Upper lobe of left lung (tissue), 6 donors: ENCODE measurements at regions not wholly inside any gene's neighbourhood (a gene's known extent, or its start where the extent isn't known, plus 50 kb on each side); places are given as distances from the start of the nearest gene placed in this dataset.

Experiments used
- ATAC-seq, 2 donors: fragments of 200-7000 bp; cut with Tn5 transposase; one replicate each; pipeline ENCODE4 v1.9.1; 2022; ENCODE audit warnings: mild to moderate bottlenecking in 2 of 2, moderate library complexity in 2 of 2; ENCODE audit not compliant: low FRiP score in 2 of 2
- DNase-seq, 2 donors: peaks; one replicate each; pipeline ENCODE4 v3.0.0-alpha.2; 2019 to 2020
- H3K27ac ChIP-seq, 4 donors: fragments of 200-600 bp; sonication (generic); one replicate each; pipeline ENCODE4 v1.5.1; 2016 to 2019
- H3K27me3 ChIP-seq, 4 donors: fragments of 200-600 bp; sonication (generic); one replicate each; pipeline ENCODE4 v1.5.1; 2017 to 2019
- H3K36me3 ChIP-seq, 4 donors: fragments of 200-600 bp; sonication (generic); one replicate each; pipeline ENCODE4 v1.5.1; 2016 to 2019
- H3K4me1 ChIP-seq, 4 donors: fragments of 200-600 bp; sonication (generic); one replicate each; pipeline ENCODE4 v1.5.1; 2018 to 2019
- H3K4me3 ChIP-seq, 4 donors: fragments of 200-600 bp; sonication (generic); one replicate each; pipeline ENCODE4 v1.5.1; 2017 to 2019; ENCODE audit warnings: mild to moderate bottlenecking in 2 of 4, moderate library complexity in 1 of 4
- H3K9me3 ChIP-seq, 4 donors: fragments of 200-600 bp; sonication (generic); one replicate each; pipeline ENCODE4 v1.5.1; 2018 to 2019
- CTCF ChIP-seq, 6 experiments: fragments of 450-650 bp in 4 of 6; fragments of 200-600 bp in 2 of 6; sonication (generic) in 2 of 6; IDR thresholded peaks; one replicate each; pipeline ENCODE4 v1.5.1; 2016 to 2019; ENCODE audit warnings: antibody characterized with exemption in 6 of 6
- EP300 ChIP-seq, 4 donors: sonication (generic); formaldehyde crosslinking; IDR thresholded peaks; one replicate each; pipeline ENCODE4 v1.5.1; 2017; ENCODE audit warnings: antibody characterized with exemption in 4 of 4, control low read depth in 2 of 4
- POLR2A ChIP-seq, 4 donors: fragments of 450-650 bp; IDR thresholded peaks; one replicate each; pipeline ENCODE4 v1.5.1; 2016 to 2017; ENCODE audit warnings: antibody characterized with exemption in 4 of 4, mild to moderate bottlenecking in 2 of 4
- POLR2AphosphoS5 ChIP-seq, 2 donors: sonication (generic); formaldehyde crosslinking; IDR thresholded peaks; one replicate each; pipeline ENCODE4 v1.5.1; 2017; ENCODE audit warnings: antibody characterized with exemption in 2 of 2
- WGBS, 2 donors: methylation state at CpG; one replicate each; pipeline ENCODE4 v1.1.5; 2017 to 2018; 5-methylcytosine and 5-hydroxymethylcytosine counted together
- donor health status: DM: no; HTN: no; CAD: no; lungs with moderate emphysema.
- donor health status: DM: no; HTN: yes; CAD: no; lungs with severe emphysema.

- no peaks in the 10 kb centered on the region for H3K27me3 ChIP-seq
- no peak overlapping the region for H3K27ac ChIP-seq
- ATAC-seq (no peak), DNase-seq (no peak)
- H3K4me1 ChIP-seq, result no peaks in the 10 kb centered on the region
- no peak for TF ChIP-seq POLR2AphosphoS5 (IDR thresholded peaks at IDR 0.05)
- no peak for TF ChIP-seq CTCF (IDR thresholded peaks at IDR 0.05)
- no peak for TF ChIP-seq EP300 (IDR thresholded peaks at IDR 0.05)
- TF ChIP-seq POLR2A (IDR thresholded peaks at IDR 0.05), result no peak
- H3K9me3 ChIP-seq, result no peaks in the 10 kb centered on the region
- H3K4me3 ChIP-seq, result no peak overlapping the region
- H3K36me3 ChIP-seq, result no peaks in the 10 kb centered on the region
Measured at GRCh38 chr6:76779068-76779467, 684.2 kb downstream of the HTR1B start.

GRCh38 chr6:76776876-76777275 is 686.4 kb downstream of the HTR1B start:
- TF ChIP-seq EP300 (IDR thresholded peaks at IDR 0.05) (no peak), POLR2A (IDR thresholded peaks at IDR 0.05) (no peak), POLR2AphosphoS5 (IDR thresholded peaks at IDR 0.05) (no peak), CTCF (IDR thresholded peaks at IDR 0.05) (no peak)
- ATAC-seq, result no peak
- 69 to 87% methylated on average over 1 of the region's 1 CpG for WGBS, 2 donors
- no peaks in the 10 kb centered on the region for H3K27me3 ChIP-seq
- H3K9me3 ChIP-seq, result no peaks in the 10 kb centered on the region
- no peak overlapping the region for H3K4me3 ChIP-seq
- H3K27ac ChIP-seq, result no peak overlapping the region
- H3K4me1 ChIP-seq, result no peaks in the 10 kb centered on the region
- no peak for DNase-seq
- no peaks in the 10 kb centered on the region for H3K36me3 ChIP-seq

- ATAC-seq, result no peak
- 29 to 39% methylated on average over 6 of the region's 6 CpGs for WGBS, 2 donors
Measured at GRCh38 chr6:76774781-76775384, 688.4 kb downstream of the HTR1B start.

GRCh38 chr6:76772951-76773350 is 690.3 kb downstream of the HTR1B start:
- DNase-seq, result no peak
- no peak overlapping the region for H3K4me3 ChIP-seq
- no peak for ATAC-seq
- no peak for TF ChIP-seq POLR2A (IDR thresholded peaks at IDR 0.05)
- TF ChIP-seq EP300 (IDR thresholded peaks at IDR 0.05), result no peak
- no peak for TF ChIP-seq CTCF (IDR thresholded peaks at IDR 0.05)
- no peak for TF ChIP-seq POLR2AphosphoS5 (IDR thresholded peaks at IDR 0.05)
- no peaks in the 10 kb centered on the region for H3K36me3 ChIP-seq
- 23 to 68% methylated on average over 2 of the region's 2 CpGs for WGBS, 2 donors
- no peaks in the 10 kb centered on the region for H3K27me3 ChIP-seq
- H3K9me3 ChIP-seq, result no peaks in the 10 kb centered on the region
- no peaks in the 10 kb centered on the region for H3K4me1 ChIP-seq
- H3K27ac ChIP-seq, result no peak overlapping the region

More at GRCh38 chr6:76774781-76775384, 688.4 kb downstream of the HTR1B start:
- Histone ChIP-seq H3K27ac (no peak overlapping the region), H3K4me1 (no peaks in the 10 kb centered on the region), H3K36me3 (no peaks in the 10 kb centered on the region), H3K27me3 (no peaks in the 10 kb centered on the region), H3K9me3 (no peaks in the 10 kb centered on the region), H3K4me3 (no peak overlapping the region)
- DNase-seq, result no peak
- TF ChIP-seq POLR2AphosphoS5 (IDR thresholded peaks at IDR 0.05), result no peak

- no peak overlapping the region for H3K4me3 ChIP-seq
- no peaks in the 10 kb centered on the region for H3K27me3 ChIP-seq
- TF ChIP-seq CTCF (IDR thresholded peaks at IDR 0.05), result no peak
- no peak for TF ChIP-seq POLR2AphosphoS5 (IDR thresholded peaks at IDR 0.05)
- TF ChIP-seq EP300 (IDR thresholded peaks at IDR 0.05), result no peak
- no peak for TF ChIP-seq POLR2A (IDR thresholded peaks at IDR 0.05)
- no peaks in the 10 kb centered on the region for H3K9me3 ChIP-seq
- 63 to 67% methylated on average over 2 of the region's 2 CpGs for WGBS, 2 donors
- no peaks in the 10 kb centered on the region for H3K36me3 ChIP-seq
- no peak overlapping the region for H3K27ac ChIP-seq
- DNase-seq, result no peak
- H3K4me1 ChIP-seq, result no peaks in the 10 kb centered on the region
- ATAC-seq, result no peak
Measured at GRCh38 chr6:76771059-76771634, 692.1 kb downstream of the HTR1B start.
